AG04450 (cell line): ENCODE measurements at regions not wholly inside any gene's neighbourhood (a gene's known extent, or its start where the extent isn't known, plus 50 kb on each side); places are given as distances from the start of the nearest gene placed in this dataset.
A peak's percentile ranks its signal among the peaks of the same experiment; 100 is the strongest.

Experiments used
- CTCF ChIA-PET: fragments of 300-600, 350-600 bp; formaldehyde crosslinking; extraction: SDS; loops from one replicate; lab custom pipeline; 2022; ENCODE audit warnings: antibody characterized with exemption, inconsistent platforms; lab: Charles Lee
- POLR2A ChIA-PET: fragments of 350-600 bp; formaldehyde crosslinking; extraction: SDS; loops from one replicate; lab custom pipeline; 2021; ENCODE audit warnings: antibody characterized with exemption, inconsistent platforms; lab: Yijun Ruan, JAX
- DNase-seq: peaks from one replicate; pipeline ENCODE4 v3.0.0-alpha.2; 2011; ENCODE audit warnings: low read depth, low spot score
- H3K27ac ChIP-seq: one replicate; pipeline ENCODE4 v1.5.1; 2012; ENCODE audit warnings: low read depth, low read length, control low read depth
- H3K27me3 ChIP-seq: one replicate; pipeline ENCODE4 v1.6.0; 2012; ENCODE audit warnings: low read length; ENCODE audit not compliant: control insufficient read depth, insufficient read depth
- H3K4me3 ChIP-seq: 2 replicates; pipeline ENCODE4 v1.5.1; 2011; ENCODE audit warnings: mild to moderate bottlenecking, low read depth, low read length, control low read depth
- H3K9me3 ChIP-seq: 2 replicates; pipeline ENCODE4 v1.5.1; 2012; ENCODE audit warnings: low read length; ENCODE audit not compliant: control insufficient read depth, insufficient read depth
- CTCF ChIP-seq: IDR thresholded peaks from 2 replicates; pipeline ENCODE4 v1.5.1; 2011; ENCODE audit warnings: low read depth, low read length, control low read depth, inconsistent platforms

GRCh38 chr13:26880735-26881134, 120.1 kb upstream of the GPR12 start:
- no peaks in the 10 kb centered on the region; the same call in 1 of the 2 replicates for H3K9me3 ChIP-seq
- H3K27ac ChIP-seq: no peak overlapping the region
- ChIA-PET CTCF (no interaction called here), POLR2A (no interaction called here)
- no peak overlapping the region; the same call in 1 of the 2 replicates for H3K4me3 ChIP-seq
- no peak for TF ChIP-seq CTCF
- H3K27me3 ChIP-seq: no peaks in the 10 kb centered on the region
- DNase-seq: no peak

GRCh38 chr13:26878438-26878837, 117.9 kb upstream of the GPR12 start:
- no peak for TF ChIP-seq CTCF
- POLR2A ChIA-PET: no interaction called here
- no peaks in the 10 kb centered on the region; the same call in 1 of the 2 replicates for H3K9me3 ChIP-seq
- H3K4me3 ChIP-seq: no peak overlapping the region
- CTCF ChIA-PET: no interaction called here
- DNase-seq: no peak
- no peak overlapping the region for H3K27ac ChIP-seq
- H3K27me3 ChIP-seq: no peaks in the 10 kb centered on the region

DNA sequence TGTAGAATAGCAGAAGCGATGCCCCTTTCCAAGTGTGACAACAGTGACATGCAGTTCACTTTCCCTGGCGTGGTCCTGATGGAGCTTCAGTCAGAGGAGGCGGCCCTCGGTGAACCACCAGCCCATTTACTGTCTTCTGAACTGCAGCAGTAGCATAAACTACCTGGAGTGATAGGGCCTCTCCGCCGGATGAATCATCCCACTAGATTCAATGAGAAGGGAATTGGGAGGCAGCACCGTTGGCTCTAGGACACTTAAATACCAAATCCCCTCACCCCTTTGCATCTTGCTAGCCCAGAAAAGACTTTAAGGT, 112.8 kb upstream of the GPR12 start:
- POLR2A ChIA-PET: no interaction called here
- Histone ChIP-seq H3K27ac (no peak overlapping the region), H3K9me3 (no peaks in the 10 kb centered on the region; the same call in 1 of the 2 replicates), H3K4me3 (no peak overlapping the region), H3K27me3 (no peaks in the 10 kb centered on the region)
- DNase-seq: no peak
- CTCF ChIA-PET: interaction anchor here (1.0 to 3.3 kb wide), 8 partner anchors 11 to 689 kb away, joined by 3 to 20 read pairs (median 4); no protein-coding TSS in a partner anchor
- no peak for TF ChIP-seq CTCF

DNA sequence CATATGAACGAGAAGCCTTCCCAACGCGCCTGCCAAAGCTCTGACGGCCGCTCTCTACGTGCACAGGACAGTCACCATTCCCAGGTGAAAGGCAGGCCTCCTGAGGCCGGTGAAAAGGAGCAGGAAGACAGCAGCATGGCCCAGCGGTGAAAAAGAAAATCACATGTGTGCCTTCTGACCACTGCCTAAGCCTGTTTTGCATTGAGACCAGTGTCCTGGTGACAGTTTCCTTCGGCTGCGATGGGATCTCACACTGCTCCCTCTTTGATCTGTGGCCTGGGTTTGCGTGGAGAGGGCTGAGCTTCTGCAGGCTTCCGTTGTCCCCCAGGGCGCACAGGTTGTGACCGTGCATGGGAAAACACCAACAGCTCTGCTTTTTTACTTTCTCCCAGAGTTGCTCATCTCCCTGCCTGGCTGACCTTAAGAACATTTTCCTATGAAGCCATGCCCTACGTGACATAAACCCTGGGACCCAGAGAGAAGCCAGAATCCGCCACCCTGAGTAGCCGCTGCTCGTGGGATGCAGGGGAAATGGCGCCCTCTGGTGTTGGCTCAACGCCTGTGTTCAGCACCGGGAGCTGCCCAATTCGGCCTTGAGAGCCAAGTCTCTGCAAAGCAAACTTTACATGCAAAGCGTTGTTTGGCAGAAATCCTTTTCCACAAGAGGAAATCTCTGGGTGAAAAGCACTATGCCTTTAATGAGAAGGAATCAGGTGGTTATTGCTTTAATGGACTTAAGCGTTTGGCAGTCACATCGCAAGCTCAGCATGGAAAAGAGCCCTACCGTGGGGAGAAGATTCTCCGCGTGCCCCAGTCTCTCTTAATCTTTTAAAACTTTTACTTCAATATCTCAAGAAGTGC, 112.2 kb upstream of the GPR12 start:
- Histone ChIP-seq H3K9me3 (no peaks in the 10 kb centered on the region; the same call in 1 of the 2 replicates), H3K4me3 (no peak overlapping the region), H3K27me3 (no peaks in the 10 kb centered on the region), H3K27ac (no peak overlapping the region)
- ChIA-PET POLR2A (no interaction called here), CTCF (interaction anchor here (1.0 to 3.3 kb wide), 9 partner anchors 12 to 688 kb away, joined by 3 to 20 read pairs (median 4); no protein-coding TSS in a partner anchor)
- TF ChIP-seq CTCF: peak; percentile 69
- DNase-seq: no peak

GRCh38 chr13:26867451-26868091, 107.0 kb upstream of the GPR12 start:
- Histone ChIP-seq H3K9me3 (no peaks in the 10 kb centered on the region), H3K27ac (no peak overlapping the region), H3K4me3 (no peak overlapping the region), H3K27me3 (no peaks in the 10 kb centered on the region)
- POLR2A ChIA-PET: no interaction called here
- no peak for DNase-seq
- no peak for TF ChIP-seq CTCF
- CTCF ChIA-PET: no interaction called here
